Liver (tissue), 8 donors: ENCODE measurements at regions not wholly inside any gene's neighbourhood (a gene's known extent, or its start where the extent isn't known, plus 50 kb on each side); places are given as distances from the start of the nearest gene placed in this dataset.

Experiments
- DNase-seq: peaks from one replicate; pipeline ENCODE4 v3.0.0-alpha.2; 2017; ENCODE audit warnings: low spot score
- H3K27ac ChIP-seq, 2 donors: one replicate each; pipeline ENCODE4 v1.7.0; 2013; ENCODE audit warnings: inconsistent platforms in 2 of 2, low read length in 2 of 2, control low read depth in 1 of 2, low read depth in 1 of 2, mild to moderate bottlenecking in 1 of 2
- H3K27me3 ChIP-seq, 4 donors: one replicate each; pipeline versions ENCODE4 v1.6.1 to v1.7.0; 2013; ENCODE audit warnings: low read length in 3 of 4, inconsistent platforms in 1 of 4, mild to moderate bottlenecking in 1 of 4, moderate library complexity in 1 of 4; ENCODE audit not compliant: control insufficient read depth in 4 of 4, insufficient read depth in 4 of 4
- H3K36me3 ChIP-seq, 4 donors: one replicate each; pipeline versions ENCODE4 v1.6.1 to v1.7.0; 2013; ENCODE audit warnings: low read length in 3 of 4, mild to moderate bottlenecking in 3 of 4, low read depth in 1 of 4, moderate library complexity in 1 of 4; ENCODE audit not compliant: control insufficient read depth in 4 of 4, insufficient read depth in 3 of 4
- H3K4me1 ChIP-seq, 4 donors: one replicate each; pipeline versions ENCODE4 v1.6.1 to v1.7.0; 2013; ENCODE audit warnings: low read length in 3 of 4, mild to moderate bottlenecking in 3 of 4, moderate library complexity in 1 of 4; ENCODE audit not compliant: control insufficient read depth in 4 of 4, insufficient read depth in 4 of 4
- H3K4me3 ChIP-seq, 3 donors: one replicate each; pipeline versions ENCODE4 v1.6.1 to v1.7.0; 2013; ENCODE audit warnings: low read length in 3 of 3, control low read depth in 1 of 3, low read depth in 1 of 3, mild to moderate bottlenecking in 1 of 3
- H3K9ac ChIP-seq, 2 donors: one replicate each; pipeline ENCODE4 v1.7.0; 2013; ENCODE audit warnings: low read length in 2 of 2, mild to moderate bottlenecking in 2 of 2, moderate library complexity in 2 of 2, control low read depth in 1 of 2, low read depth in 1 of 2
- H3K9me3 ChIP-seq, 4 donors: one replicate each; pipeline versions ENCODE4 v1.6.1 to v1.7.0; 2013; ENCODE audit warnings: low read length in 3 of 4; ENCODE audit not compliant: control insufficient read depth in 4 of 4
- EGR1 ChIP-seq, 2 donors: IDR thresholded peaks; 2 replicates each; pipeline ENCODE4 v1.6.1; 2016 to 2018; ENCODE audit warnings: antibody characterized with exemption in 2 of 2, low read depth in 2 of 2
- FOXA2 ChIP-seq: IDR thresholded peaks from 2 replicates; pipeline ENCODE4 v1.6.1; 2016; ENCODE audit warnings: antibody characterized with exemption
- HNF4A ChIP-seq, 2 donors: conservative IDR thresholded peaks; 2 replicates each; pipeline ENCODE4 v1.6.1; 2016; ENCODE audit warnings: antibody characterized with exemption in 2 of 2, mild to moderate bottlenecking in 2 of 2
- HNF4G ChIP-seq: IDR thresholded peaks from 2 replicates; pipeline ENCODE4 v1.6.1; 2016; ENCODE audit warnings: antibody characterized with exemption
- JUND ChIP-seq, 2 donors: IDR thresholded peaks; 2 replicates each; pipeline ENCODE4 v1.6.1; 2016; ENCODE audit warnings: antibody characterized with exemption in 2 of 2
- NR2F2 ChIP-seq: IDR thresholded peaks from 2 replicates; pipeline ENCODE4 v1.6.1; 2016; ENCODE audit warnings: antibody characterized with exemption
- RXRA ChIP-seq, 2 donors: IDR thresholded peaks; 2 replicates each; pipeline ENCODE4 v1.6.1; 2017 to 2018; ENCODE audit warnings: antibody characterized with exemption in 2 of 2, mild to moderate bottlenecking in 1 of 2
- TAF1 ChIP-seq: conservative IDR thresholded peaks from 2 replicates; pipeline ENCODE4 v1.6.1; 2016; ENCODE audit warnings: antibody characterized with exemption, mild to moderate bottlenecking
- WGBS: extraction: QIAGEN DNeasy Blood & Tissue Kit; methylation state at CpG from one replicate; pipeline ENCODE4 v1.1.7; 2013; 5-methylcytosine and 5-hydroxymethylcytosine counted together
- TF ChIP-seq, protein P1 (sequence below): IDR thresholded peaks from 2 replicates; pipeline ENCODE4 v1.6.1; 2016; ENCODE audit warnings: antibody characterized with exemption
- TF ChIP-seq, protein P2 (sequence below): IDR thresholded peaks from 2 replicates; pipeline ENCODE4 v1.6.1; 2016; ENCODE audit warnings: antibody characterized with exemption, mild to moderate bottlenecking
- TF ChIP-seq, protein P3 (sequence below): IDR thresholded peaks from 2 replicates; pipeline ENCODE4 v1.6.1; 2016; ENCODE audit warnings: antibody characterized with exemption
- TF ChIP-seq, protein P4 (sequence below): fragments of 150-350 bp; IDR thresholded peaks from 2 replicates; pipeline ENCODE4 v1.5.1; 2017; ENCODE audit warnings: improper control_type of control experiment, low read depth, low read length; ENCODE audit not compliant: missing input control
- donor health status: healthy.
- donor health status: healthy.
- donor health status: healthy.
- donor health status: healthy.
- donor health status: healthy.

DNA sequence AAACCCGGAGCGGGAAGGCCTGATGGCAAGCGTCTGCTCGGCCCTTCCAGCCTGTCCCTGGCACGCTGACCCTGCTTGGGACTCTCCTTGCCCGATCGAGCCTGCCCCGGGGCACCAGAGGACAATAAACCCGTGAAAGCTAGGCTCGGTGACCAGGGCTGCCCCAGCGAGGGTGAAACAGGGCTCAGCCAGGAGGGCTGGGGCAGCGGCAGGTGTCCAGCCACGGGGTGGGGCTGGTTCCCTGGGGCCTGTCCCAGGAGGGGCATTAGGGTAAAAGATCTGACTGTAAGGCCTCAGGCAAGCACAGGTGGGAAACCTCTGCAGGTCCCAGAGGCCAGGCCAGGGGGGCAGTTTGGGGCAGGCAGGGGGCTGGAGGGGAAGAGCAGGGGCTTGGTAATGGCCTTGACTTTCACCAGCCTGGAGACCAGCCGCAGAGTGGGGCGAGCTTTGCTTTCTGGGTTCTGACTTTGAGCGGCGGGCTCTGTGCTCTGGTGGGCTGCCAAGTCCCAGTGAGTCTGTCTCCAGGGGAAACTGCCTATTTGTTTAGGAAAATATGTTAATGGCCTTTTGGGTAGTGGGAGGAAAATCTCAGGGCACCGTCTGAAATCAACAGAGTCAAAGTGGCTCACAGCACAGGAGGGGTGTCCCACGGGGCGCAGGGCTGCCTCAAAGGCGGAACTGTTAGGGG lies 68.2 kb upstream of the INPP5A start:
- 78% methylated on average over 21 of the region's 21 CpGs for WGBS

DNA sequence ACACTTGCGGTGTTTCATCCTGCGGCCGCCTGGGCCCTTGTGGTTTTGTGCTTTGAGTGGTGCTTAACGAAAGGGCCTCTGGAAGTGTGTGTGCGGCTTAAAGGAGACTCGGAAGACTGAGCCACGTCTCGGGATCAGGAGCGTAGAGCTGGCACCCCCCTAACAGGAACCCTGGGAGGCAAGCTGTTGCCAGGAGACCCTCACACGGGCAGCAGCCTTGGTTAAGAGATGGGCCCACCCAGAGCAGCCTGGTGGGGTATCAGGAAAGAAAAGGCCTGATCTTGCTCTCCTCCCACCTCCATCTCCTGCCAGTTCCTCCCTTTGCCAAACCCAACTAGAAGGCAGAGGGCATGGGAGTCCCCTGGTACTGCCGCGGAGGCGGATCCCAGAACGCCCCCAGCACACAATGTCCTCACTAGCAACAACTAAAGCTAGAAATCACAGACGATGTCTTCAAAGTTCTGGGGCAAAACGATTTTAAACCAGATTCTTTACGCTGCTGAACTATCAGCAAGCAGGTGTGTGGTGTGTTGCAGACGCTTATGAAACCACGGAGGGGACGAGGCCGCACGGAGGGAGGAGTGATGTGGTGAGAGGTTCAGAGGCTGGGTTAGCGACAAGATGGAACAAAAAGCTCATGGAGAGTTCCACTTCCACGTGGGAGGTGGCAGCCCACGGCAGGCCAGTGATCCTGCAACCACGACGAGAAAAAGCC lies 67.0 kb upstream of the INPP5A start:
- Histone ChIP-seq H3K9ac (no peak overlapping the region), H3K27me3 (no peaks in the 10 kb centered on the region), H3K36me3 (no peaks in the 10 kb centered on the region), H3K4me1 (no peaks in the 10 kb centered on the region), H3K27ac (no peak overlapping the region), H3K9me3 (no peaks in the 10 kb centered on the region), H3K4me3 (no peak overlapping the region)
- WGBS, result 86% methylated on average over 27 of the region's 27 CpGs
- no peak for DNase-seq
- TF ChIP-seq FOXA2 (no peak), NR2F2 (no peak), RXRA (IDR thresholded peaks at IDR 0.05) (no peak), EGR1 (IDR thresholded peaks at IDR 0.05; ENCODE audit: low read depth in 2 of 2) (no peak), JUND (IDR thresholded peaks at IDR 0.05) (no peak), HNF4G (no peak), TAF1 (no peak)
- TF ChIP-seq, protein P1, sequence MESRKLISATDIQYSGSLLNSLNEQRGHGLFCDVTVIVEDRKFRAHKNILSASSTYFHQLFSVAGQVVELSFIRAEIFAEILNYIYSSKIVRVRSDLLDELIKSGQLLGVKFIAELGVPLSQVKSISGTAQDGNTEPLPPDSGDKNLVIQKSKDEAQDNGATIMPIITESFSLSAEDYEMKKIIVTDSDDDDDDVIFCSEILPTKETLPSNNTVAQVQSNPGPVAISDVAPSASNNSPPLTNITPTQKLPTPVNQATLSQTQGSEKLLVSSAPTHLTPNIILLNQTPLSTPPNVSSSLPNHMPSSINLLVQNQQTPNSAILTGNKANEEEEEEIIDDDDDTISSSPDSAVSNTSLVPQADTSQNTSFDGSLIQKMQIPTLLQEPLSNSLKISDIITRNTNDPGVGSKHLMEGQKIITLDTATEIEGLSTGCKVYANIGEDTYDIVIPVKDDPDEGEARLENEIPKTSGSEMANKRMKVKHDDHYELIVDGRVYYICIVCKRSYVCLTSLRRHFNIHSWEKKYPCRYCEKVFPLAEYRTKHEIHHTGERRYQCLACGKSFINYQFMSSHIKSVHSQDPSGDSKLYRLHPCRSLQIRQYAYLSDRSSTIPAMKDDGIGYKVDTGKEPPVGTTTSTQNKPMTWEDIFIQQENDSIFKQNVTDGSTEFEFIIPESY, result no peak
- TF ChIP-seq, protein P2, sequence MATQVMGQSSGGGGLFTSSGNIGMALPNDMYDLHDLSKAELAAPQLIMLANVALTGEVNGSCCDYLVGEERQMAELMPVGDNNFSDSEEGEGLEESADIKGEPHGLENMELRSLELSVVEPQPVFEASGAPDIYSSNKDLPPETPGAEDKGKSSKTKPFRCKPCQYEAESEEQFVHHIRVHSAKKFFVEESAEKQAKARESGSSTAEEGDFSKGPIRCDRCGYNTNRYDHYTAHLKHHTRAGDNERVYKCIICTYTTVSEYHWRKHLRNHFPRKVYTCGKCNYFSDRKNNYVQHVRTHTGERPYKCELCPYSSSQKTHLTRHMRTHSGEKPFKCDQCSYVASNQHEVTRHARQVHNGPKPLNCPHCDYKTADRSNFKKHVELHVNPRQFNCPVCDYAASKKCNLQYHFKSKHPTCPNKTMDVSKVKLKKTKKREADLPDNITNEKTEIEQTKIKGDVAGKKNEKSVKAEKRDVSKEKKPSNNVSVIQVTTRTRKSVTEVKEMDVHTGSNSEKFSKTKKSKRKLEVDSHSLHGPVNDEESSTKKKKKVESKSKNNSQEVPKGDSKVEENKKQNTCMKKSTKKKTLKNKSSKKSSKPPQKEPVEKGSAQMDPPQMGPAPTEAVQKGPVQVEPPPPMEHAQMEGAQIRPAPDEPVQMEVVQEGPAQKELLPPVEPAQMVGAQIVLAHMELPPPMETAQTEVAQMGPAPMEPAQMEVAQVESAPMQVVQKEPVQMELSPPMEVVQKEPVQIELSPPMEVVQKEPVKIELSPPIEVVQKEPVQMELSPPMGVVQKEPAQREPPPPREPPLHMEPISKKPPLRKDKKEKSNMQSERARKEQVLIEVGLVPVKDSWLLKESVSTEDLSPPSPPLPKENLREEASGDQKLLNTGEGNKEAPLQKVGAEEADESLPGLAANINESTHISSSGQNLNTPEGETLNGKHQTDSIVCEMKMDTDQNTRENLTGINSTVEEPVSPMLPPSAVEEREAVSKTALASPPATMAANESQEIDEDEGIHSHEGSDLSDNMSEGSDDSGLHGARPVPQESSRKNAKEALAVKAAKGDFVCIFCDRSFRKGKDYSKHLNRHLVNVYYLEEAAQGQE, result no peak
- TF ChIP-seq, protein P3, sequence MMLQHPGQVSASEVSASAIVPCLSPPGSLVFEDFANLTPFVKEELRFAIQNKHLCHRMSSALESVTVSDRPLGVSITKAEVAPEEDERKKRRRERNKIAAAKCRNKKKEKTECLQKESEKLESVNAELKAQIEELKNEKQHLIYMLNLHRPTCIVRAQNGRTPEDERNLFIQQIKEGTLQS, result no peak

More for the DNA sequence above, 68.2 kb upstream of the INPP5A start:
- TF ChIP-seq, protein P4, sequence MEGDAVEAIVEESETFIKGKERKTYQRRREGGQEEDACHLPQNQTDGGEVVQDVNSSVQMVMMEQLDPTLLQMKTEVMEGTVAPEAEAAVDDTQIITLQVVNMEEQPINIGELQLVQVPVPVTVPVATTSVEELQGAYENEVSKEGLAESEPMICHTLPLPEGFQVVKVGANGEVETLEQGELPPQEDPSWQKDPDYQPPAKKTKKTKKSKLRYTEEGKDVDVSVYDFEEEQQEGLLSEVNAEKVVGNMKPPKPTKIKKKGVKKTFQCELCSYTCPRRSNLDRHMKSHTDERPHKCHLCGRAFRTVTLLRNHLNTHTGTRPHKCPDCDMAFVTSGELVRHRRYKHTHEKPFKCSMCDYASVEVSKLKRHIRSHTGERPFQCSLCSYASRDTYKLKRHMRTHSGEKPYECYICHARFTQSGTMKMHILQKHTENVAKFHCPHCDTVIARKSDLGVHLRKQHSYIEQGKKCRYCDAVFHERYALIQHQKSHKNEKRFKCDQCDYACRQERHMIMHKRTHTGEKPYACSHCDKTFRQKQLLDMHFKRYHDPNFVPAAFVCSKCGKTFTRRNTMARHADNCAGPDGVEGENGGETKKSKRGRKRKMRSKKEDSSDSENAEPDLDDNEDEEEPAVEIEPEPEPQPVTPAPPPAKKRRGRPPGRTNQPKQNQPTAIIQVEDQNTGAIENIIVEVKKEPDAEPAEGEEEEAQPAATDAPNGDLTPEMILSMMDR, result no peak
- TF ChIP-seq, protein P3, result no peak
- TF ChIP-seq EGR1 (IDR thresholded peaks at IDR 0.05; ENCODE audit: low read depth in 2 of 2) (no peak), JUND (IDR thresholded peaks at IDR 0.05) (no peak), NR2F2 (no peak), HNF4A (conservative IDR thresholded peaks at IDR 0.05) (no peak)
- no peaks in the 10 kb centered on the region for H3K9me3 ChIP-seq
- H3K4me1 ChIP-seq, result no peaks in the 10 kb centered on the region
- no peak overlapping the region for H3K9ac ChIP-seq
- no peak for DNase-seq
- no peaks in the 10 kb centered on the region for H3K27me3 ChIP-seq
- H3K36me3 ChIP-seq, result no peaks in the 10 kb centered on the region
- H3K27ac ChIP-seq, result no peak overlapping the region
- H3K4me3 ChIP-seq, result no peak overlapping the region
